ENCODE measurements at regions not wholly inside any gene's neighbourhood (a gene's known extent, or its start where the extent isn't known, plus 50 kb on each side); places are given as distances from the start of the nearest gene placed in this dataset.

DNA sequence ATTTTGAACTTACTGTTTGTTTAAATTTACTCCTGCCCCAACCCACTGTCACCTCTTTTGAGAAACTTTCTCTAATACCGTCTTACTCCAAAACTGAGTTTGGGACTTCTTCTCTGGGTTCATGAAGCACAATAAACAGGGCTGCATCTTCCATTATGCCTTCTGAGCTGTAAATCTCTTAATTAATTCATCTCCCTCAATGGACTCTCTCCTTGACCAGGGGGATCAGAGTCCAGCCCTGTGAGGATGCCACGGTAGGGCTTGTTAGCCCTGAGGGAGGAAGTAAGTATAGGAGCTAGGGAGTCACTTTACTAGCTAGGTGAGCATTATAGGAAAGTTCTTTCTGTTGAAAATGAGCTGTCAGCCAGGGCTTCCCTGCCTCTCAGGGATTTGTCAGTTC, 299.3 kb upstream of the SATB1 start:
- no peak overlapping the region for H3K4me2 ChIP-seq (ENCODE audit: low read depth, low read length, poor library complexity, severe bottlenecking)

DNA sequence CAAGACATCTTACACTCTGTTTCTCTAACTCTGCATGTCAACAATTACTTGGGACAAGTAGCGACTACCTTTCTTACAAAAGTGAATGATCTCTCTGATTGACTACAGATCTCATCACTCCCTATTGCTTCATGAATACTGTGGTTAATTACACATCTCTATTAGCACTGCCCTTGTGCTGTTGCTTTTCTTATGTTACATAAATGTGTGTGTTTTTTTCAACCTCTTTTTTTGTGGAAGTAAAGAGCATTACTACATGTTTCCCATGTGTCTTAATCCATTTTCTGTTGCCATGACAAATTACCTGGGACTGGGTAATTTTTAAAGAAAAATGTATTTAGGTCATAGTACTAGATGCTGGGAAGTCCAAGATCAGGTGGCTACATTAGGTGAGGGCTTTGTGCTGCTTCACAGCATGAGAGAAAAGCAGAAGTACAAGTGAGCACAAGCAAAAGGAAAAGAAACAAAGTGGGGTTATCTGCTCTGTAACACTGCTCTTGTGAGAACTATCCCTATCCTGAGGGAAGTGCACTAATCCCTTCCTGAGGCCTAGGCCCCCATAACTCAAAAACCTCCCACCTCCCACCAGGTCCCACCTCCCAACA, 298.2 kb upstream of the SATB1 start:
- Histone ChIP-seq H3K4me3 (ENCODE audit: low read length) (no peak overlapping the region), H3K79me2 (ENCODE audit: low read length) (no peaks in the 10 kb centered on the region), H3K36me3 (ENCODE audit: insufficient read depth, low read length) (no peaks in the 10 kb centered on the region), H3K9me3 (ENCODE audit: low read length) (no peaks in the 10 kb centered on the region), H4K20me1 (ENCODE audit: insufficient read depth, low read depth, low read length) (no peaks in the 10 kb centered on the region), H3K9ac (ENCODE audit: low read length) (no peak overlapping the region), H2AFZ (ENCODE audit: low read length) (no peak overlapping the region), H3K9me2 (replicated peaks; ENCODE audit: insufficient read depth, low read length) (no peaks in the 10 kb centered on the region), H3K27me3 (ENCODE audit: low read length) (no peaks in the 10 kb centered on the region), H3K4me1 (ENCODE audit: low read length) (no peaks in the 10 kb centered on the region), H3K4me2 (ENCODE audit: low read depth, low read length, poor library complexity, severe bottlenecking) (no peak overlapping the region), H3K27ac (ENCODE audit: low read length) (no peak overlapping the region)
- DNase-seq: no peak

More for the DNA sequence above, 299.3 kb upstream of the SATB1 start:
- Histone ChIP-seq H3K4me3 (ENCODE audit: low read length) (no peak overlapping the region), H3K36me3 (ENCODE audit: insufficient read depth, low read length) (no peaks in the 10 kb centered on the region), H3K9me2 (replicated peaks; ENCODE audit: insufficient read depth, low read length) (no peaks in the 10 kb centered on the region), H3K27ac (ENCODE audit: low read length) (no peak overlapping the region), H3K9me3 (ENCODE audit: low read length) (no peaks in the 10 kb centered on the region), H3K79me2 (ENCODE audit: low read length) (no peaks in the 10 kb centered on the region), H3K27me3 (ENCODE audit: low read length) (no peaks in the 10 kb centered on the region), H4K20me1 (ENCODE audit: insufficient read depth, low read depth, low read length) (no peaks in the 10 kb centered on the region), H3K9ac (ENCODE audit: low read length) (no peak overlapping the region), H2AFZ (ENCODE audit: low read length) (no peak overlapping the region), H3K4me1 (ENCODE audit: low read length) (no peaks in the 10 kb centered on the region)
- DNase-seq: no peak

DNA sequence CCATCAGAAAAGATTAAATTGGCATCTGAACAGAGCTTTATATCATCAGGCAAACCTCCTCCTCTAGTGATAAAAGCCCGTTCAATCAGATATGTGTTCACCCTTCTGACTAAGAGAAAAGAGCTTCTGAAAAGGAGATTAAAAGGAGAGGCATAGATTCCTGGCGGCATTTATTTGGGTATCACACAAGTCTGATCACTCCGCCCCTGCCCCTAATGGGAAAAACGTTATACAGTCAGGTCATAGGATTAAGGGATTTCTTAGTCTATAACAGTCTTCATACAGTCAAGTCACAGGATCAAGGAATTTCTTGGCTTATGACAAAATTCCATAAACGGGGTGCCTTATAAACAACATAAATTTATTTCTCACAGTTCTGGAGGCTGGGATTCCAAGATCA, 295.4 kb upstream of the SATB1 start:
- Histone ChIP-seq H3K9me2 (replicated peaks; ENCODE audit: insufficient read depth, low read length) (no peaks in the 10 kb centered on the region), H3K4me1 (ENCODE audit: low read length) (no peaks in the 10 kb centered on the region), H2AFZ (ENCODE audit: low read length) (no peak overlapping the region), H3K9ac (ENCODE audit: low read length) (no peak overlapping the region), H3K27ac (ENCODE audit: low read length) (no peak overlapping the region), H3K4me3 (ENCODE audit: low read length) (no peak overlapping the region), H3K36me3 (ENCODE audit: insufficient read depth, low read length) (no peaks in the 10 kb centered on the region), H3K27me3 (ENCODE audit: low read length) (no peaks in the 10 kb centered on the region), H3K79me2 (ENCODE audit: low read length) (no peaks in the 10 kb centered on the region), H4K20me1 (ENCODE audit: insufficient read depth, low read depth, low read length) (no peaks in the 10 kb centered on the region), H3K4me2 (ENCODE audit: low read depth, low read length, poor library complexity, severe bottlenecking) (no peak overlapping the region), H3K9me3 (ENCODE audit: low read length) (no peaks in the 10 kb centered on the region)
- DNase-seq: no peak

DNA sequence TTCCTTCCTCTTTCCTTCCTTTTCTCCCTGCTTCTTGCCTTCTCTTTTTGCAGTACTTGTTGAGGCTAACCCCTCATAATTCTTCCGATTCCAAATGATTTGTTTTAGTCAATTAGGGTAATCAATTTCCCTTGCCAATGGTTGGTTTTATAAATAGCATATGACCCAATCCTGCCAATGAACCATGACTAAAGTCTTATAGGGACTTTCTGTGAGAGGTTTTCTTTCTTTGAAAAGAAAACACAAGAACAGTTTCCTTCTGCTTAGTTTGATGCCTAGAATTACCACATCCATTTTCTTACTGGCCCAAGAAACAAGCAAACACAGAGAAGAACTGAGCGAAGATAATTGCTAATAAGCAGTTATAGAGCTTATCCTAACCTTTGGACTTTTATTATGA, 292.5 kb upstream of the SATB1 start:
- H3K9ac ChIP-seq (ENCODE audit: low read length): no peak overlapping the region
- H3K79me2 ChIP-seq (ENCODE audit: low read length): no peaks in the 10 kb centered on the region
- H4K20me1 ChIP-seq (ENCODE audit: insufficient read depth, low read depth, low read length): no peaks in the 10 kb centered on the region
- H3K9me3 ChIP-seq (ENCODE audit: low read length): no peaks in the 10 kb centered on the region
- H3K9me2 ChIP-seq (replicated peaks; ENCODE audit: insufficient read depth, low read length): no peaks in the 10 kb centered on the region; the same call in 1 of the 2 replicates
- no peak overlapping the region for H3K27ac ChIP-seq (ENCODE audit: low read length)
- H3K4me1 ChIP-seq (ENCODE audit: low read length): no peaks in the 10 kb centered on the region
- H3K4me2 ChIP-seq (ENCODE audit: low read depth, low read length, poor library complexity, severe bottlenecking): no peak overlapping the region
- H2AFZ ChIP-seq (ENCODE audit: low read length): no peak overlapping the region
- H3K4me3 ChIP-seq (ENCODE audit: low read length): no peak overlapping the region
- no peaks in the 10 kb centered on the region for H3K27me3 ChIP-seq (ENCODE audit: low read length)
- no peak for DNase-seq
- no peaks in the 10 kb centered on the region for H3K36me3 ChIP-seq (ENCODE audit: insufficient read depth, low read length)

DNA sequence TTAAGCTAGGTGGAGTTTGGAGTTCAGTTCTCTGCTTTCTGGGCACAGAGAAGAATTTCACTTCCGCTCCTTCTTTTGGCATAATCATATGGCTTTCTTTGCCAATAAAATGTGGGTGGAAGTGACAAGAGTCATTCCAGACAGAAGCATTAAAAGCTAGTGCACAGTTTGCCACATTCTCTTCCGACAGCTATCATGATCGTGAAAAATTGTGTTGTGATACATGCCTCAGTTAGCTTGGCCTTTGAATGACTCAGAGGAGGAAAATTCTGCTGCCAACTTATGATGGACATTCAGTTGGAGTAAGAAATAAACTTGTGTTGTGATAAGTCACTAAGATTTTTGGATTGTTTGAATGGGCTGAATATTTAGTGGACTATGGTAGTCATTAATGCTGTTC, 291.7 kb upstream of the SATB1 start:
- no peaks in the 10 kb centered on the region; the same call in 1 of the 2 replicates for H3K9me2 ChIP-seq (replicated peaks; ENCODE audit: insufficient read depth, low read length)
- H2AFZ ChIP-seq (ENCODE audit: low read length): no peak overlapping the region
- no peak overlapping the region for H3K27ac ChIP-seq (ENCODE audit: low read length)

GRCh38 chr3:18716101-18716500, 291.0 kb upstream of the SATB1 start:
- Histone ChIP-seq H3K4me1 (ENCODE audit: low read length) (no peaks in the 10 kb centered on the region), H3K27ac (ENCODE audit: low read length) (no peak overlapping the region), H2AFZ (ENCODE audit: low read length) (no peak overlapping the region)

More for the DNA sequence above, 291.7 kb upstream of the SATB1 start:
- no peaks in the 10 kb centered on the region for H3K36me3 ChIP-seq (ENCODE audit: insufficient read depth, low read length)
- H3K4me3 ChIP-seq (ENCODE audit: low read length): no peak overlapping the region
- H3K4me1 ChIP-seq (ENCODE audit: low read length): no peaks in the 10 kb centered on the region
- H3K9ac ChIP-seq (ENCODE audit: low read length): no peak overlapping the region
- H3K27me3 ChIP-seq (ENCODE audit: low read length): no peaks in the 10 kb centered on the region
- no peaks in the 10 kb centered on the region for H3K9me3 ChIP-seq (ENCODE audit: low read length)
- H4K20me1 ChIP-seq (ENCODE audit: insufficient read depth, low read depth, low read length): no peaks in the 10 kb centered on the region
- H3K79me2 ChIP-seq (ENCODE audit: low read length): no peaks in the 10 kb centered on the region
- DNase-seq: no peak
- H3K4me2 ChIP-seq (ENCODE audit: low read depth, low read length, poor library complexity, severe bottlenecking): no peak overlapping the region

GRCh38 chr3:18715208-18715607, 290.1 kb upstream of the SATB1 start:
- no peaks in the 10 kb centered on the region for H3K9me3 ChIP-seq (ENCODE audit: low read length)
- H4K20me1 ChIP-seq (ENCODE audit: insufficient read depth, low read depth, low read length): no peaks in the 10 kb centered on the region
- H3K27ac ChIP-seq (ENCODE audit: low read length): no peak overlapping the region
- H3K9me2 ChIP-seq (replicated peaks; ENCODE audit: insufficient read depth, low read length): no peaks in the 10 kb centered on the region; the same call in 1 of the 2 replicates
- no peaks in the 10 kb centered on the region for H3K27me3 ChIP-seq (ENCODE audit: low read length)
- no peak overlapping the region for H3K9ac ChIP-seq (ENCODE audit: low read length)
- H3K4me1 ChIP-seq (ENCODE audit: low read length): no peaks in the 10 kb centered on the region
- H3K79me2 ChIP-seq (ENCODE audit: low read length): no peaks in the 10 kb centered on the region
- H3K36me3 ChIP-seq (ENCODE audit: insufficient read depth, low read length): no peaks in the 10 kb centered on the region
- no peak for DNase-seq
- H3K4me3 ChIP-seq (ENCODE audit: low read length): no peak overlapping the region
- no peak overlapping the region for H3K4me2 ChIP-seq (ENCODE audit: low read depth, low read length, poor library complexity, severe bottlenecking)
- no peak overlapping the region for H2AFZ ChIP-seq (ENCODE audit: low read length)

More at GRCh38 chr3:18716101-18716500, 291.0 kb upstream of the SATB1 start:
- H3K27me3 ChIP-seq (ENCODE audit: low read length): no peaks in the 10 kb centered on the region
- no peak overlapping the region for H3K9ac ChIP-seq (ENCODE audit: low read length)
- DNase-seq: no peak
- no peaks in the 10 kb centered on the region for H3K79me2 ChIP-seq (ENCODE audit: low read length)
- H3K4me3 ChIP-seq (ENCODE audit: low read length): no peak overlapping the region
- H3K36me3 ChIP-seq (ENCODE audit: insufficient read depth, low read length): no peaks in the 10 kb centered on the region
- H3K4me2 ChIP-seq (ENCODE audit: low read depth, low read length, poor library complexity, severe bottlenecking): no peak overlapping the region
- H3K9me3 ChIP-seq (ENCODE audit: low read length): no peaks in the 10 kb centered on the region
- H4K20me1 ChIP-seq (ENCODE audit: insufficient read depth, low read depth, low read length): no peaks in the 10 kb centered on the region
- H3K9me2 ChIP-seq (replicated peaks; ENCODE audit: insufficient read depth, low read length): no peaks in the 10 kb centered on the region; the same call in 1 of the 2 replicates

DNA sequence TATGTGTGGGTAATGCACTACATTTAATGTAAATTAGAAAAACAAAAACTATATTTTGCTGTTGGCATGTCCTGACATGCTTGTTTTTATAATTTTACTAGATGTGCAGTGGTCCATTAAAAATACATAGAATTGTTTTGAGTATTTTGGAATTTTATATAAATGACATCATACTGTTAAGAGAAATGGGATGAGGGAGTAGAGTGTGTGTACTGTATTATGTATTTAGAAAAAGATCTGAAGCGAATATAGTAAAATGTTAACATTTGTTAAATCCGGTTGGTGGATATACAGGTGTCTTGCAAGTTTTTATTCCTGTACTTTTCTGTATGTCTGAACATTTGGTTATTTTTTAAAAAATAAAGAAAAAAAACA, 288.4 kb upstream of the SATB1 start:
- H3K27me3 ChIP-seq (ENCODE audit: low read length): no peaks in the 10 kb centered on the region
- H3K27ac ChIP-seq (ENCODE audit: low read length): no peak overlapping the region
- H3K36me3 ChIP-seq (ENCODE audit: insufficient read depth, low read length): no peaks in the 10 kb centered on the region
- H3K9ac ChIP-seq (ENCODE audit: low read length): no peak overlapping the region
- H3K4me2 ChIP-seq (ENCODE audit: low read depth, low read length, poor library complexity, severe bottlenecking): no peak overlapping the region
- no peaks in the 10 kb centered on the region for H4K20me1 ChIP-seq (ENCODE audit: insufficient read depth, low read depth, low read length)
- H3K9me2 ChIP-seq (replicated peaks; ENCODE audit: insufficient read depth, low read length): no peaks in the 10 kb centered on the region; the same call in 1 of the 2 replicates
- no peak for DNase-seq
- H3K4me3 ChIP-seq (ENCODE audit: low read length): no peak overlapping the region
- no peaks in the 10 kb centered on the region for H3K4me1 ChIP-seq (ENCODE audit: low read length)
- H3K79me2 ChIP-seq (ENCODE audit: low read length): no peaks in the 10 kb centered on the region
- no peaks in the 10 kb centered on the region for H3K9me3 ChIP-seq (ENCODE audit: low read length)
- no peak overlapping the region for H2AFZ ChIP-seq (ENCODE audit: low read length)

All from Karpas-422 (cell line).